HG03095 (cell line): ENCODE measurements at regions not wholly inside any gene's neighbourhood (a gene's known extent, or its start where the extent isn't known, plus 50 kb on each side); places are given as distances from the start of the nearest gene placed in this dataset.

Experiments used
- ATAC-seq: cut with Tn5 transposase; IDR thresholded peaks from one replicate; pipeline ENCODE4 v1.9.1; 2021; ENCODE audit warnings: moderate library complexity; ENCODE audit not compliant: unreplicated experiment

- no peak for ATAC-seq
These were observed 109.7 kb downstream of the TMTC3 start for GRCh38 chr12:88251798-88252197.

GRCh38 chr12:88253371-88253978 is 111.4 kb downstream of the TMTC3 start:
- ATAC-seq = no peak

GRCh38 chr12:88255224-88255623 is 113.1 kb downstream of the TMTC3 start:
- no peak for ATAC-seq

DNA sequence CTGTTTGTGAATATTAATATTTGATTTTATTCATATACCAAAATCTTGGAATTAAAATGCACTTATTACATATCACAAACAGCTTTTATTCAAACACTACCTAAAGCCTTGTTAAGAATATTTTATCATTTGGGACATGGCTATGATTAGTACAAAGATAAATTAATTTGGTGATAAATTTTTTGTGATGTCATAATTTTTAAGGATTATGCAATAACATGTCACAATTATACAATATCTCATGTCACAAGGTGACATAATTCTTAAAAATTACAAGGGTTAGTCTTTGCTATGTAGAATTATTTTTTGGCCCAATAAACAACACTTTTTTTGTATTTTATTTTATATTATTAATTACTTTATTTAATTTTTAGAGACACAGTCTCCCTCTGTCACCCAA is 113.7 kb downstream of the TMTC3 start:
- ATAC-seq = no peak

DNA sequence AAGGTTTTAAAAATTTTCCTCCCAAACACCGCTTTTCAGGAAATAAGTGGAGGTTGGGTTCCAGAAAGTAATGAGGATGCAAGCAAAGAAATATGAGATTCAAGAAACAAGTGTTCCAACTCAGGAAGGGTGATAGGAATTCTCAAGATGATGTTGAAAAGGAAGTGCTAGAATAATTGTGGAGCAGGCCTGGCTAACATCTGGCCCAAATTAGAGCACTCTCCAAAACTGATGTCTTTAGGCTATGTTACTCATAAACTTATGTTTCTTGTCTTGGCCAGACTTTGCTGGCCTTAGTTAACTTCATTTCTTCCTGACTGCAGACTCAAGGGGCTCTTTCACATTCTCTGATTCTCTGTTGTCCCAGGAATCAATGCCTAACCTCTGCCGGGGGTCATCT is 116.3 kb downstream of the TMTC3 start:
- no peak for ATAC-seq

- ATAC-seq = no peak
These were observed 124.8 kb downstream of the TMTC3 start for GRCh38 chr12:88266806-88267360.

DNA sequence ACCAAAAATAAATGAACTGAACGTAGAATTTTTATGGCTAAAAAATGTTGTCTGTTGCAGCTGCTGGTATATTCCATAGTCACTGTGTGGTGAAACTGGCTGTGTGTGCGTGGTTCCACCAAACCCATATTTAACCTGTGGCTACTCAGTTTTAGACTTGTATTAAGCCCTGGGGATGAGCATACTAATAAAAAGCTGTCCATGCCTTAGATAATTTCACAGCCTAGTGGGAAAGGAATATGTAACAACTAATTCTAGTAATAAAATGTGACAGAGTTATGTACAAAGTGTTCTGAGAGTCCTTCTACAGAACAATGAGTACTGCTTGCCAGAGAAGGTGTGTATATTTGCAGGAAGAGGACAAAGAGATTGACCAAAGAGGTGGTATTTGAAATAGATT is 125.5 kb downstream of the TMTC3 start:
- ATAC-seq = no peak

- ATAC-seq = no peak
These were observed 130.3 kb downstream of the TMTC3 start for GRCh38 chr12:88272456-88272855.

DNA sequence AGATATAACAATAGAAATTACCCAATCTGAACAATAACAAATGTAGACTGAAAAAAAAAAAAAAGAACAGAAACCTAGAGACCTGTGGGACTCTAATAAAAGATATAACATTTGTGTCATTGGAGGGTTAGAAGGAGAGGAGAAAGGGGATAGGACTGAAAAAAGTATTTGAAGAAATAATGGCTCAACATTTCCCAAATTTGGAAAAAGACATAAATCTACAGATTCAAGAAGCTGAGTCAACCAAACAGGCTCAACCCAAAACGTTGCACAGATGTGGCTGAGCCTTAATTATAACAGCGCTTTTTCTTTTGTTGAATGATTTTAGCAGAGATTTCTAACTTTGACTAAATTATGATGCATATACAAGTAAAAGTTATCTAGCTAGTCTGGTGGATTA is 131.3 kb downstream of the TMTC3 start:
- ATAC-seq = no peak

- ATAC-seq = no peak
These were observed 131.8 kb downstream of the TMTC3 start for GRCh38 chr12:88273875-88274274.

DNA sequence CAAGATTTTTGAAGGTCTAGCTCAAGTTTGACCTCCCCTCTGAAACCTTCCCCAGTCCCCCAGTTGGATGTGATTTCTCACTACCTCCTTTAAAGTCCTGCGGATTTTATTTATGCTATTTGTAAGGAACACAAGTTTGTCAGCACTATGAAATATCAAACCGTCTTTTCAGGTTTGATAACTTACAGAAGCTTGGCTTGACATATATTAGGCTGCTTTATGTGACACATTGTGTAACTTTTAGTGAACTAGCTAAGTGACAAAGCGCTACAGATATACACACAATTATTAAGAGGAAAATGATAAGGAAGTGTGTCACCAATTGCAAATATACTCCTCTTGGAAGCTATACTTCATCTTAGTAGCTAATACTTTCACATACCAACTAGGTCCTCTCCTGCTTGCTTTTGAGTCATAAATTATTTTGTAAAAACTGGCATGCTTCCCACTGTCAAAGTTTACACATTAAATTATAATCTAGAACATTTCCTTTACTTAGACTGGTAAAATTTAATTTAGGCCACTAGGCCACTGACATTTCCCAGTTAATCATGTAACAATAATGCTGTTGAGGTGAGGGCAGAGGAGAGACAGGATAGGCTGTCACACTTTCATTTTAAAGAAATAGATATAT is 149.5 kb downstream of the TMTC3 start:
- no peak for ATAC-seq

- no peak for ATAC-seq
These were observed 156.0 kb downstream of the TMTC3 start for GRCh38 chr12:88298014-88298682.

DNA sequence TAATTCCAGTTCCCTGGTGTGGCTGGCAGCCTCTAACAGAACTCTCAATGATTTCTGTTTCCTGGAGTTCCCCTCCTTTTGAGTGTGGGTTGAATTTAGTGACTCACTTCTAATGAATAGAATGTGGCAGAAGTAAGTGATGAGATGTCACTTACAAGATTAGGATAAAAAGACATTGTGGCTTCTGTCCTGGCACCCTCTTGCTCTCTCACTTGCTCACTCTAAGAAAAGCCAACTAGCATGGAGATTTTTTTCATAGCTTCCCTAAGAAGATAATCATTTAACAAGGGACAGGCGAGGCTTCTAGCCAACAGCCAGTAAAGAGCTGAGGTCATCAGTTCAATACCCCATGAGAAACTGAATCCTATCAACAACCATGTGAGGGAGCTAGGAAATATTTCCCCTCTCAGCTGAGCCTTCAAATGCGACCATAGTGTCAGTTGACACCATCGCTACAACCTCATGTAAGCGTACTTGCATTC is 156.7 kb downstream of the TMTC3 start:
- ATAC-seq = peak; percentile 29

- ATAC-seq = peak; percentile 96
These were observed 157.5 kb downstream of the TMTC3 start for GRCh38 chr12:88299567-88300101.

DNA sequence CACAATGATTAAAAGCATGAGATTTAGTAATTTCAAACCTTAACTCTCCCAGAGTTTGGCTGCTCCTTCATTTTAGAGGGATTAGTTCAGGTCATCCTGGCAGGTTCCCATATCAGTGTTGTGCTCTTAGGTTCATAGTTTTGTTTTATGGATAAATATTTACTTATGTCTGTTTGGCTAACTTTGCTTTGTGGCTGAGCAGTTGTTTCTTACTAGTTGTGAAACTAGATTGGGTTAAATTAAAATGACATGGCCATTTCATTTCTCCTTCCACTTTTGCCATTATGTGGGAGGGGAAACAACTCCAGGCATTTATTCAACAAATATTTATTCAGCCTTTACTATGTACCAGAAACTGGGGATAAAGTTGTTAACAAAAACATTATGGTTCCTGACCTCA is 158.8 kb downstream of the TMTC3 start:
- no peak for ATAC-seq

DNA sequence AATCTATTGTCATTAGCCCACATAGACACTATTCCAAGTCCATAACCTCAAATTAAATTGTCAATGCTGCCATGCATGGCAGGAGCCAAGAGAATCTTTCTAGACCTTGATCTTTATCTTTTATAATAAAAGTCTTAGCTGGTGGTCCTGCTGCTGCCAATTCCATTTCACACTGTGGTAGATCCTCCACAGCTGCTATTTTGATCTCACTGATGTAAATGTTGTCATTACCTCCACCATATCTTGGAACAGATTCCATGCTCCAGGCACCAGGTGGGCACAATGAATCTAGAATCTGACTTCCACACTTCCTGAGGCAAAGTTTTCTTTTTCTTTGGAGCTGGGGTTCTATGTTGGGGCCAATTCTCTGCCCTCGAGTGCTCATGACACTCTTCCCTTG is 161.2 kb downstream of the TMTC3 start:
- ATAC-seq = no peak

DNA sequence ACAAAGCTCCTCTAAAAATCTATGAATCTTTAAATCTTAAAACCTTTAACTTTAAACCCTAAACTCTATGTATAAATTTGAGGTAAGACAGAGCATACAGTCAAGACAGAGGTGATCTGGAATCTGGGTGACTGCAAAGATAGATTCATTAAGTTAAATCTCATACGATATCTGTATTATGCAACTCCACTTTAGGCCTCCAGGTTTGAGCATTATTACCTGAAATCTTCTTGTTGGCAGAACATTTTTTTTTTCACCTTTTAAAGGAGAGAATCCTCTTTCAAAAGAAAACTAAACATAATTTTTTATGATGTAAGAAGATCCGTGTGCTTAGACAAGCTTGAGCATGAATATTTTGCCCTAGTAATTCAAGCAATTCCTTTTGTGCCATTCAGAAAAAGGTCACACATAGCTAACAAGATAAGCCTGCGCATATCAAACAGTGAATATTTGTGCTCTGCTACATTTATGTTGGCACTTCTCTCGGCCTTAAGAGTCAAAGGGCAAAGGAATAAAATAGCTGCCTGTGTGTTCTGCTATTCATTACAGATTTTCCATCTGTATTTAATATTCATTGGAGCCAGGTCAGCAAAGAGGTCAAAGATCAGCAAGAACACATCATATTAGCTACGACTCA is 163.3 kb downstream of the TMTC3 start:
- ATAC-seq = no peak

DNA sequence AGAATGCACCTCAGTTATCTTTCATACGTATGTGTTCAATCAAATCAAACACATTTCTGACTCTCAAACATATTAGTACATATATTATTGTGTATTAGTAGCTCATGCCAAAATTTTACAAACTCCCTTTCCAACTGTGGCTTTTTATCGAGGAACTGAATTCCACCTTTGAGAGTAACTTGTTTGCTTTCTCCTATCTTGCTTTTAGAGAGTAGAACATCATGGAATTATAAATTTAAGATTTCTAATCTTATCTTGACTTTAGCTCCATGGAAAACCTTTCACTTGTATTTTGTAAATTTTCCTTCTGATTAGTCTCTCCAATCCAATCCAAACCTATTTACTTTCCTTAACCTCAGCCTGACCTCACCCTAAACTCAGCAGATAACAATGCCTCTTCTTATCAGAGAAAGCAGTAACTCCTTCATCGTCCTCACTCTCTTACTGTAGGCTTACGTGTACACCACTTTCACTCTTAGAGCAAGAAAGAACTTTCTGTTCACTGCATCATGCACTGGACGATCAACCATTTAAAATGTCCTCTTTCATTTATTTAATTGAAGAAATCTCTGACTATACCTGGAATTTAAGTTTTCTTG is 164.5 kb downstream of the TMTC3 start:
- ATAC-seq = no peak

DNA sequence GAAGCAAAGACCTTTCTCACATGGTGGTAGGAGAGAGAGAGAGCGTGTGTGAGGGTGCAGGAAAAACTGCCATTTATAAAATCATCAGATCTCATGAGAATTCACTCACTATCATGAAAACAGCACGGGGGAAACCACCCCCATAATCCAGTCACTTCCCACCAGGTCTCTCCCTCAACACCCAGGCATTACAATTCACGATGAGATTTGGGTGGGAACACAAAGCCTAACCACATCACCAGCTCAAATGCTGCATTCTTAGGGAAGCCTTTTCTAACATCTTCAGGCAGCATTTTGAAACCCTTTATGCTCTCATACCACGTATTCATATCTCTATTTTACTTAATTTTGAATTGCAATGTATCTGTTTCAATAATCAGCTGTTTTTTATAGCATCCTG is 165.9 kb downstream of the TMTC3 start:
- no peak for ATAC-seq

GRCh38 chr12:88308825-88309224 is 166.7 kb downstream of the TMTC3 start:
- no peak for ATAC-seq

GRCh38 chr12:88309546-88309945 is 167.4 kb downstream of the TMTC3 start:
- ATAC-seq = no peak
